ENCODE measurements at regions not wholly inside any gene's neighbourhood (a gene's known extent, or its start where the extent isn't known, plus 50 kb on each side); places are given as distances from the start of the nearest gene placed in this dataset.

GRCh38 chr1:110727246-110727645, 52.5 kb upstream of the KCNA3 start:
- no peaks in the 10 kb centered on the region for H4K20me1 ChIP-seq (ENCODE audit: insufficient read depth, low read length)
- no peak overlapping the region for H3K9ac ChIP-seq (ENCODE audit: insufficient read depth, low read depth, low read length)
- in situ Hi-C loops (cut with HindIII; ENCODE audit: extremely low pct_ligation_motif_present, low pct_unique_long_range_greater_than_20kb) = no loop called here
- ATAC-seq = no peak
- H3K79me2 ChIP-seq (ENCODE audit: insufficient read depth, low read length) = no peaks in the 10 kb centered on the region
- H3K9me3 ChIP-seq (ENCODE audit: low read length) = no peaks in the 10 kb centered on the region
- no peaks in the 10 kb centered on the region for H3K4me1 ChIP-seq (ENCODE audit: insufficient read depth, low read length)
- DNase-seq (ENCODE audit: low spot score) = no peak
- peaks cover 0 to 10% of the 10 kb centered on the region in 2 experiments; a peak in 2 of 5 replicates for H3K27me3 ChIP-seq (ENCODE audit: control insufficient read depth in 1 of 2, insufficient read depth in 2 of 2, low read length in 2 of 2)
- no peak overlapping the region for H2AFZ ChIP-seq (ENCODE audit: low read length)
- POLR2A ChIA-PET = no interaction called here
- no peak for TF ChIP-seq ZNF552 (CRISPR knock-in tag; IDR thresholded peaks at IDR 0.05; ENCODE audit: borderline replicate concordance)
- no peak for TF ChIP-seq POLR2G (IDR thresholded peaks at IDR 0.05; ENCODE audit: low read depth, low read length)
- TF ChIP-seq KLF9 (CRISPR knock-in tag; IDR thresholded peaks at IDR 0.05; ENCODE audit: low read depth) = no peak
- WGBS (ENCODE audit: low lambda C conversion rate) = 2% methylated on average over 3 of the region's 3 CpGs
- H3K4me2 ChIP-seq (ENCODE audit: low read depth, low read length) = no peak overlapping the region
- CTCF ChIA-PET (ENCODE audit: low intra/inter-chr PET ratio, low total read pairs) = no interaction called here
- intact Hi-C loops (cut with micrococcal nuclease; ENCODE audit: unreplicated experiment) = no loop called here
- H3K36me3 ChIP-seq (replicated peaks in 1 of 2; ENCODE audit: control insufficient read depth in 1 of 2, insufficient read depth in 2 of 2, low read length in 2 of 2) = no peaks in the 10 kb centered on the region
- no TSS peak for BruUV-seq (replicated peaks)
- FAIRE-seq = no peak
- no peak overlapping the region for H3K4me3 ChIP-seq (replicated peaks in 1 of 3; ENCODE audit: insufficient read depth in 1 of 3, low read depth in 2 of 3, low read length in 3 of 3)
- H3K27ac ChIP-seq (ENCODE audit: extremely low read length, insufficient read depth, low read length) = no peak overlapping the region

- Histone ChIP-seq H3K4me3 (replicated peaks in 1 of 3; ENCODE audit: insufficient read depth in 1 of 3, low read depth in 2 of 3, low read length in 3 of 3) (no peak overlapping the region), H3K4me1 (ENCODE audit: insufficient read depth, low read length) (no peaks in the 10 kb centered on the region), H3K9me3 (ENCODE audit: low read length) (no peaks in the 10 kb centered on the region), H4K20me1 (ENCODE audit: insufficient read depth, low read length) (no peaks in the 10 kb centered on the region), H3K4me2 (ENCODE audit: low read depth, low read length) (no peak overlapping the region), H2AFZ (ENCODE audit: low read length) (no peak overlapping the region), H3K79me2 (ENCODE audit: insufficient read depth, low read length) (no peaks in the 10 kb centered on the region), H3K27ac (ENCODE audit: extremely low read length, insufficient read depth, low read length) (no peak overlapping the region), H3K36me3 (replicated peaks in 1 of 2; ENCODE audit: control insufficient read depth in 1 of 2, insufficient read depth in 2 of 2, low read length in 2 of 2) (no peaks in the 10 kb centered on the region), H3K9ac (ENCODE audit: insufficient read depth, low read depth, low read length) (no peak overlapping the region), H3K27me3 (ENCODE audit: control insufficient read depth in 1 of 2, insufficient read depth in 2 of 2, low read length in 2 of 2) (peaks cover 0 to 13% of the 10 kb centered on the region in 2 experiments; a peak in 2 of 5 replicates)
- TF ChIP-seq ZNF850 (CRISPR knock-in tag; conservative IDR thresholded peaks at IDR 0.05) = no peak
- intact Hi-C loops (cut with micrococcal nuclease; ENCODE audit: unreplicated experiment) (no loop called here), in situ Hi-C loops (cut with HindIII; ENCODE audit: extremely low pct_ligation_motif_present, low pct_unique_long_range_greater_than_20kb) (no loop called here)
- no peak for DNase-seq (ENCODE audit: low spot score)
- ChIA-PET POLR2A (no interaction called here), CTCF (ENCODE audit: low intra/inter-chr PET ratio, low total read pairs) (no interaction called here)
- no peak for FAIRE-seq
- no peak for ATAC-seq
- BruUV-seq (replicated peaks) = no TSS peak
Measured at GRCh38 chr1:110726755-110727154, 52.0 kb upstream of the KCNA3 start.

Small RNAs in the stretch of these regions (small RNA-seq; reads per million reads assigned to genes)
- gene RF00019 (ENCODE audit: insufficient read depth in 2 of 3, insufficient read length in 3 of 3, low read depth in 2 of 3, low replicate concordance in 1 of 3) = 0 reads per million in 3 experiments
